NB4 (cell line): ENCODE measurements at regions not wholly inside any gene's neighbourhood (a gene's known extent, or its start where the extent isn't known, plus 50 kb on each side); places are given as distances from the start of the nearest gene placed in this dataset.
"Not testable (repeated sequence)": the region's sequence is repeated elsewhere in the genome, so short reads cannot be mapped to it uniquely, and the experiment has no call there.

Experiments
- DNase-seq: peaks from one replicate; pipeline ENCODE4 v3.0.0; 2010; ENCODE audit warnings: low read depth
- H3K4me3 ChIP-seq: one replicate; pipeline ENCODE4 v1.5.1; 2011; ENCODE audit warnings: mild to moderate bottlenecking, low read depth, low read length, moderate library complexity
- MAX ChIP-seq: IDR thresholded peaks from 2 replicates; pipeline ENCODE4 v1.6.1; 2011; ENCODE audit warnings: low read depth, low read length
- MYC ChIP-seq: IDR thresholded peaks from 2 replicates; pipeline ENCODE4 v1.6.1; 2011; ENCODE audit warnings: low read depth, low read length
- POLR2A ChIP-seq: IDR thresholded peaks from 2 replicates; pipeline ENCODE4 v1.6.1; 2011; ENCODE audit warnings: mild to moderate bottlenecking; ENCODE audit not compliant: insufficient read length; ENCODE audit errors: extremely low read depth
- TF ChIP-seq, protein P1 (sequence below): IDR thresholded peaks from one replicate; pipeline ENCODE4 v1.5.1; 2012; ENCODE audit warnings: low read depth, low read length

- H3K4me3 ChIP-seq, result no peak overlapping the region
- DNase-seq, result no peak
- TF ChIP-seq, protein P1, sequence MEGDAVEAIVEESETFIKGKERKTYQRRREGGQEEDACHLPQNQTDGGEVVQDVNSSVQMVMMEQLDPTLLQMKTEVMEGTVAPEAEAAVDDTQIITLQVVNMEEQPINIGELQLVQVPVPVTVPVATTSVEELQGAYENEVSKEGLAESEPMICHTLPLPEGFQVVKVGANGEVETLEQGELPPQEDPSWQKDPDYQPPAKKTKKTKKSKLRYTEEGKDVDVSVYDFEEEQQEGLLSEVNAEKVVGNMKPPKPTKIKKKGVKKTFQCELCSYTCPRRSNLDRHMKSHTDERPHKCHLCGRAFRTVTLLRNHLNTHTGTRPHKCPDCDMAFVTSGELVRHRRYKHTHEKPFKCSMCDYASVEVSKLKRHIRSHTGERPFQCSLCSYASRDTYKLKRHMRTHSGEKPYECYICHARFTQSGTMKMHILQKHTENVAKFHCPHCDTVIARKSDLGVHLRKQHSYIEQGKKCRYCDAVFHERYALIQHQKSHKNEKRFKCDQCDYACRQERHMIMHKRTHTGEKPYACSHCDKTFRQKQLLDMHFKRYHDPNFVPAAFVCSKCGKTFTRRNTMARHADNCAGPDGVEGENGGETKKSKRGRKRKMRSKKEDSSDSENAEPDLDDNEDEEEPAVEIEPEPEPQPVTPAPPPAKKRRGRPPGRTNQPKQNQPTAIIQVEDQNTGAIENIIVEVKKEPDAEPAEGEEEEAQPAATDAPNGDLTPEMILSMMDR, result no peak
- TF ChIP-seq MYC (no peak), POLR2A (no peak), MAX (no peak)
These were observed 62.7 kb upstream of the ITGA11 start for GRCh38 chr15:68494573-68495110.

DNA sequence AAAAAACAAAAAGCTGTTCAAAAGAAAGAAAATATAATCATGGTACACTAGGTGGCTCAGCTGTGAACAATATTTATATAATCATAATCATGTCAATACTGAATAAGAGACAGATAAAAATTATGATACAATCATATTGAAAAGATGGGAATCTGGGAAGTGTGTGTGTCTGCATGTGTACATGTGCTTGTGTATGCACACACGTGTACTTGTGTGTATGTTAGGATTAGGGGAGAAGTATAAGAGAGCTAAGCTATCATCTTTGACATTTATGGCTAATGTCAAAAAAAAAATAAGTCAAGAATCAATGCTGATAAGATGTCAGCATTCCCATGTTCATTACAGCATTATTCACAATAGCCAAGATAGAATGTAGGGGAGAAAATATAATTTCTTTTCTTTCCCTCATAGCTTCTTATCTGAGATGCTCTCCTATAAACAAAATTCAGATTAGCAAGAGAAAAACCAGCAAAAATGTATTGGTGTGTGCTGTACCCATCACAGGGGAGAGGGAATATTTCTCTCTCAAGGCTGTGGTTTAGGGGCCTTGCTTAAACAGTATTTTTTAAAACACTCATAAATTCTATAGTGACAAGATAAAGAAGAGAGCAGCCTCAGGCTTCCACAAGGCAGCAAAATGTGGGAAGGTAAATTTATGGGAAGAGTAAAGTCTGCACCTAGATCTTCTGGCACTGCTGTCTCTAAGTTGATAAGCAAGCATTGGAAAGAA, 63.4 kb upstream of the ITGA11 start:
- TF ChIP-seq MAX, result no peak
- TF ChIP-seq, protein P1, result no peak
- TF ChIP-seq MYC, result no peak
- no peak for TF ChIP-seq POLR2A
- no peak overlapping the region for H3K4me3 ChIP-seq
- no peak for DNase-seq

DNA sequence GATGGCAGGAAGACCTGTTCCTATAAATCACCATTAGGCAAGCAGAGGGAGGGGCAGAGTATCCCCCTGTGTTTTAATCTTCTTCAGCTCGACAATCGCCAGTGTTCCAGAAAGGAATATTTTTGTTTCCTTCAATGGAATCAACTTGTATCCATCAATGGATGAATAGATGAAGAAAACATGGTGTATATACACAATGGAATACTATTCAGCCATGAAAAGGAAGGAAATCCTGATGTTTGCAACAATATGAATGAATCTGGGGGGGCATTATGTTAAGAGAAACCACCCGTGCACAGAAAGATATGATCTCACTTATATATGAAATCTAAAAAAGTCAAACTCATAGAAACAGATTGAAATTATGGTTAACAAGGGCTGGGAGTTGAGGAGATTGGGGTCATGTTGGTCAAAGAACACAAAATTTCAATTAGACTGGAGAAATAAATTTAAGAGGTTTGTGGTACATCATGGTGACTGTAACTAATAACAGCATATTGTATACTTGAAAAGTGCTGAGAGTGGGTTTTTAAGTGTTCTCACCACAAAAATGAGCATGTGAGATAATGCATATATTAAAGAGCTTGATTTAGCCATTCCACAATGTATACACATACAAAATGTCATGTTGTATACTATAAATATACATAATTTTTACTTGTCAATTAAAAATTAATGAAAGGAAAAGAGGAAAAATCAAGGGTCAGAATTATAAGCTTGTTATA, 64.2 kb upstream of the ITGA11 start:
- no peak overlapping the region for H3K4me3 ChIP-seq
- DNase-seq, result no peak
- TF ChIP-seq POLR2A (no peak), MYC (no peak), MAX (no peak)
- TF ChIP-seq, protein P1, result no peak

DNA sequence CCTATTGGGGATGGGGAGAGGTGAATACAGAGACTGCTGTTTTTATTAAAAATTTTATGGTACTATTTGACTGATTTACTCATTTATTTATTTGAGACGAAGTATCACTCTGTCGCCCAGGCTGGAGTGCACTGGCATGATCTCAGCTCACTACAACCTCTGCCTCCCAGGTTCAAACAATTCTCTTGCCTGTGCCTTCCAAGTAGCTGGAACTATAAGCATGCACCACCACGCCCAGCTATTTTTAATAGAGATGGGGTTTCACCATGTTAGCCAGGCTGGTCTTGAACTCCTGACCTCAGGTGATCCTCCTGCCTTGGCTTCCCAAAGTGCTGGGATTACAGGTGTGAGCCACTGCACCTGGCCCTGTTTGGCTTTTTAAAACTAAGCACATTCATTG, 64.8 kb upstream of the ITGA11 start:
- H3K4me3 ChIP-seq, DNase-seq: not testable (repeated sequence)

- no peak for DNase-seq
- H3K4me3 ChIP-seq, result no peak overlapping the region
- no peak for TF ChIP-seq POLR2A
- TF ChIP-seq, protein P1, result no peak
- no peak for TF ChIP-seq MAX
- no peak for TF ChIP-seq MYC
These were observed 65.4 kb upstream of the ITGA11 start for GRCh38 chr15:68497206-68497910.

- no peak for TF ChIP-seq MYC
- TF ChIP-seq POLR2A, result no peak
- no peak for TF ChIP-seq MAX
- TF ChIP-seq, protein P1, result no peak
- DNase-seq, result no peak
- H3K4me3 ChIP-seq, result no peak overlapping the region
These were observed 66.1 kb upstream of the ITGA11 start for GRCh38 chr15:68498076-68498475.
